ENCODE measurements at regions not wholly inside any gene's neighbourhood (a gene's known extent, or its start where the extent isn't known, plus 50 kb on each side); places are given as distances from the start of the nearest gene placed in this dataset.

GRCh38 chr11:33417121-33417520 lies 159.9 kb downstream of the HIPK3 start:
- H3K27ac ChIP-seq = no peak overlapping the region
- H3K4me3 ChIP-seq = no peak overlapping the region
- DNase-seq (ENCODE audit: low spot score) = no peak
- no peak for TF ChIP-seq CTCF (IDR thresholded peaks at IDR 0.05)

- no peak for DNase-seq (ENCODE audit: low spot score)
- no peak for TF ChIP-seq CTCF (IDR thresholded peaks at IDR 0.05)
- Histone ChIP-seq H3K27ac (no peak overlapping the region), H3K4me3 (no peak overlapping the region)
These were observed 156.1 kb downstream of the HIPK3 start for GRCh38 chr11:33413301-33413700.

- H3K27ac ChIP-seq = no peak overlapping the region
- no peak for DNase-seq (ENCODE audit: low spot score)
- no peak for TF ChIP-seq CTCF (IDR thresholded peaks at IDR 0.05)
- no peak overlapping the region for H3K4me3 ChIP-seq
These were observed 155.1 kb downstream of the HIPK3 start for GRCh38 chr11:33412241-33412640.

- H3K27ac ChIP-seq = no peak overlapping the region
- TF ChIP-seq CTCF (IDR thresholded peaks at IDR 0.05) = no peak
- H3K4me3 ChIP-seq = no peak overlapping the region
- DNase-seq (ENCODE audit: low spot score) = no peak
These were observed 154.6 kb downstream of the HIPK3 start for GRCh38 chr11:33411751-33412150.

GRCh38 chr11:33410086-33410765 lies 153.0 kb downstream of the HIPK3 start:
- no peak for TF ChIP-seq CTCF (IDR thresholded peaks at IDR 0.05)

More at GRCh38 chr11:33410086-33410765, 153.0 kb downstream of the HIPK3 start:
- no peak for DNase-seq (ENCODE audit: low spot score)
- H3K4me3 ChIP-seq = no peak overlapping the region
- no peak overlapping the region for H3K27ac ChIP-seq

Measured in coronary artery (tissue), 2 donors.